Activated CD8-positive, alpha-beta T cell treated with anti-CD3 and anti-CD28 coated beads for 36 hours (primary cell): ENCODE measurements at regions not wholly inside any gene's neighbourhood (a gene's known extent, or its start where the extent isn't known, plus 50 kb on each side); places are given as distances from the start of the nearest gene placed in this dataset.
A peak's percentile ranks its signal among the peaks of the same experiment; 100 is the strongest.

Source experiments
- ATAC-seq: fragments of 200-7000 bp; cut with Tn5 transposase; one replicate; pipeline ENCODE4 v1.10.0; 2021; ENCODE audit warnings: mild to moderate bottlenecking, moderate library complexity
- CTCF ChIA-PET: fragments of 350-600 bp; sonication (Branson Sonifier 250); formaldehyde crosslinking; loops from one replicate; lab custom pipeline; 2021; ENCODE audit warnings: antibody characterized with exemption; lab: Charles Lee
- POLR2A ChIA-PET: fragments of 350-600 bp; sonication (Branson Sonifier 250); formaldehyde crosslinking; loops from one replicate; lab custom pipeline; 2021; ENCODE audit warnings: antibody characterized with exemption; lab: Charles Lee
- DNase-seq: peaks from one replicate; pipeline ENCODE4 v3.0.0-alpha.2; 2020
- H3K27ac Mint-ChIP-seq: one replicate; pipeline ENCODE4 v1.8.0; 2021; ENCODE audit warnings: mild to moderate bottlenecking, mixed read lengths
- H3K27me3 Mint-ChIP-seq: one replicate; pipeline ENCODE4 v1.8.0; 2021; ENCODE audit warnings: mixed read lengths
- H3K36me3 Mint-ChIP-seq: one replicate; pipeline ENCODE4 v1.8.0; 2021; ENCODE audit warnings: low read depth, mixed read lengths
- H3K4me1 Mint-ChIP-seq: one replicate; pipeline ENCODE4 v1.8.0; 2021; ENCODE audit warnings: low read depth, mixed read lengths
- H3K4me3 Mint-ChIP-seq: one replicate; pipeline ENCODE4 v1.8.0; 2021; ENCODE audit warnings: mild to moderate bottlenecking, moderate library complexity, mixed read lengths
- H3K9me3 Mint-ChIP-seq: one replicate; pipeline ENCODE4 v1.8.0; 2021; ENCODE audit warnings: mixed read lengths
- intact Hi-C: fragments of 100-400 bp; cut with micrococcal nuclease; formaldehyde crosslinking; loops from one replicate; pipeline ENCODE4 v1.10.0; 2022
- TF ChIP-seq, protein P1 (sequence below): fragments of 200-600 bp; IDR thresholded peaks from one replicate; pipeline ENCODE4 v1.8.0; 2022; ENCODE audit warnings: antibody characterized with exemption, mild to moderate bottlenecking

DNA sequence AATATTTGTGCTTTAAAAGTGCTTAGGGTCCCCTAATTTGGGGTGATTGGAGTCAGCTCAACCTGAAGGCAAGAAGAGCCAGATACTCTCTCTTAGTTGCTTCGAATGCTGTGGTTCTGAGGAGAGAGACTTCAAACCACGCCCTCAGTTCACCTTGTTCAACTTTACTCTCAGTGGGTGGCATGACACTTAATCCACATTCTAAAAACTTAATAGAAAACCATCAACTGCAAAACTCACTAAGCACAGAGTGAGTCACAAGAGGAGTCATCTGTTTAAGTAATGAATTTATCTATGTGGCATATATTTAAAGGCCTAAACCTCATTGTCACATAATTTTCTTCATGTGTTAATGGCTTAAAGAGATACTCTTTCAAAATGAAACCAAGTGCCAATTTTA lies 99.5 kb upstream of the SLC4A4 start:
- H3K9me3 Mint-ChIP-seq, result no peaks in the 10 kb centered on the region
- POLR2A ChIA-PET, result no interaction called here
- DNase-seq, result no peak
- no peak overlapping the region for H3K4me3 Mint-ChIP-seq
- TF ChIP-seq, protein P1, sequence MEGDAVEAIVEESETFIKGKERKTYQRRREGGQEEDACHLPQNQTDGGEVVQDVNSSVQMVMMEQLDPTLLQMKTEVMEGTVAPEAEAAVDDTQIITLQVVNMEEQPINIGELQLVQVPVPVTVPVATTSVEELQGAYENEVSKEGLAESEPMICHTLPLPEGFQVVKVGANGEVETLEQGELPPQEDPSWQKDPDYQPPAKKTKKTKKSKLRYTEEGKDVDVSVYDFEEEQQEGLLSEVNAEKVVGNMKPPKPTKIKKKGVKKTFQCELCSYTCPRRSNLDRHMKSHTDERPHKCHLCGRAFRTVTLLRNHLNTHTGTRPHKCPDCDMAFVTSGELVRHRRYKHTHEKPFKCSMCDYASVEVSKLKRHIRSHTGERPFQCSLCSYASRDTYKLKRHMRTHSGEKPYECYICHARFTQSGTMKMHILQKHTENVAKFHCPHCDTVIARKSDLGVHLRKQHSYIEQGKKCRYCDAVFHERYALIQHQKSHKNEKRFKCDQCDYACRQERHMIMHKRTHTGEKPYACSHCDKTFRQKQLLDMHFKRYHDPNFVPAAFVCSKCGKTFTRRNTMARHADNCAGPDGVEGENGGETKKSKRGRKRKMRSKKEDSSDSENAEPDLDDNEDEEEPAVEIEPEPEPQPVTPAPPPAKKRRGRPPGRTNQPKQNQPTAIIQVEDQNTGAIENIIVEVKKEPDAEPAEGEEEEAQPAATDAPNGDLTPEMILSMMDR, result no peak
- no peak overlapping the region for H3K27ac Mint-ChIP-seq
- no peaks in the 10 kb centered on the region for H3K36me3 Mint-ChIP-seq
- no peaks in the 10 kb centered on the region for H3K27me3 Mint-ChIP-seq
- H3K4me1 Mint-ChIP-seq, result peaks cover 2% of the 10 kb centered on the region
- intact Hi-C loops, result no loop called here
- ATAC-seq, result peak; percentile 34
- CTCF ChIA-PET, result interaction anchor here (0.8 kb wide), 1 partner anchor 10 kb away, joined by 3 read pairs; no protein-coding TSS in a partner anchor

- intact Hi-C loops, result no loop called here
- H3K4me3 Mint-ChIP-seq, result no peak overlapping the region
- TF ChIP-seq, protein P1, result no peak
- DNase-seq (no peak), ATAC-seq (no peak)
- ChIA-PET CTCF (no interaction called here), POLR2A (no interaction called here)
- H3K27ac Mint-ChIP-seq, result no peak overlapping the region
- H3K36me3 Mint-ChIP-seq, result no peaks in the 10 kb centered on the region
- no peaks in the 10 kb centered on the region for H3K9me3 Mint-ChIP-seq
- peaks cover 2% of the 10 kb centered on the region for H3K4me1 Mint-ChIP-seq
- H3K27me3 Mint-ChIP-seq, result no peaks in the 10 kb centered on the region
These were observed 98.7 kb upstream of the SLC4A4 start for GRCh38 chr4:71240094-71240493.

GRCh38 chr4:71241501-71242288 lies 97.1 kb upstream of the SLC4A4 start:
- ATAC-seq (no peak), DNase-seq (no peak)
- ChIA-PET POLR2A (no interaction called here), CTCF (no interaction called here)
- Mint-ChIP-seq H3K4me3 (no peak overlapping the region), H3K27ac (no peak overlapping the region), H3K9me3 (no peaks in the 10 kb centered on the region), H3K27me3 (no peaks in the 10 kb centered on the region), H3K4me1 (no peaks in the 10 kb centered on the region), H3K36me3 (no peaks in the 10 kb centered on the region)
- TF ChIP-seq, protein P1, result no peak
- intact Hi-C loops, result no loop called here

- POLR2A ChIA-PET, result no interaction called here
- Mint-ChIP-seq H3K9me3 (no peaks in the 10 kb centered on the region), H3K4me1 (no peaks in the 10 kb centered on the region), H3K27me3 (no peaks in the 10 kb centered on the region), H3K27ac (no peak overlapping the region), H3K36me3 (no peaks in the 10 kb centered on the region), H3K4me3 (no peak overlapping the region)
- DNase-seq (no peak), ATAC-seq (no peak)
- intact Hi-C loops, result no loop called here
- CTCF ChIA-PET, result interaction anchor here (0.5 kb wide), 1 partner anchor 25 kb away, joined by 3 read pairs; no protein-coding TSS in a partner anchor
- TF ChIP-seq, protein P1, result no peak
These were observed 95.6 kb upstream of the SLC4A4 start for GRCh38 chr4:71243091-71243833.

- no peak for ATAC-seq
- ChIA-PET CTCF (interaction anchor here (1.1 kb wide), 1 partner anchor 12 kb away, joined by 3 read pairs; no protein-coding TSS in a partner anchor), POLR2A (no interaction called here)
- H3K4me1 Mint-ChIP-seq, result no peaks in the 10 kb centered on the region
- H3K27ac Mint-ChIP-seq, result no peak overlapping the region
- H3K9me3 Mint-ChIP-seq, result no peaks in the 10 kb centered on the region
- intact Hi-C loops, result no loop called here
- no peak overlapping the region for H3K4me3 Mint-ChIP-seq
- no peak for DNase-seq
- no peaks in the 10 kb centered on the region for H3K27me3 Mint-ChIP-seq
- no peaks in the 10 kb centered on the region for H3K36me3 Mint-ChIP-seq
- TF ChIP-seq, protein P1, result no peak
These were observed 91.1 kb upstream of the SLC4A4 start for GRCh38 chr4:71247706-71248105.
